ENCODE measurements at regions not wholly inside any gene's neighbourhood (a gene's known extent, or its start where the extent isn't known, plus 50 kb on each side); places are given as distances from the start of the nearest gene placed in this dataset.

- TF ChIP-seq TEAD4 (IDR thresholded peaks at IDR 0.05; ENCODE audit: borderline replicate concordance, insufficient read depth) (no peak), TCF12 (IDR thresholded peaks at IDR 0.05) (no peak), MAX (IDR thresholded peaks at IDR 0.05; ENCODE audit: low read depth) (no peak), USF2 (IDR thresholded peaks at IDR 0.05; ENCODE audit: borderline replicate concordance, low read depth, low read length) (no peak), SMC3 (IDR thresholded peaks at IDR 0.05; ENCODE audit: low read depth, low read length) (no peak)
Measured at GRCh38 chr11:92512204-92512569, 287.6 kb downstream of the FAT3 start (continued).

- TF ChIP-seq CTCF (IDR thresholded peaks at IDR 0.05) (no peak), FOXM1 (IDR thresholded peaks at IDR 0.05; ENCODE audit: low read depth) (no peak), FOXJ3 (CRISPR knock-in tag; IDR thresholded peaks at IDR 0.05) (no peak), EZH2phosphoT487 (IDR thresholded peaks at IDR 0.05; ENCODE audit: borderline replicate concordance, low read depth) (no peak), RXRA (IDR thresholded peaks at IDR 0.05; ENCODE audit: borderline replicate concordance, low read depth) (no peak), REST (IDR thresholded peaks at IDR 0.05; ENCODE audit: low read depth, low read length) (no peak), USF2 (IDR thresholded peaks at IDR 0.05; ENCODE audit: borderline replicate concordance, low read depth, low read length) (no peak), EP300 (IDR thresholded peaks at IDR 0.05; ENCODE audit: borderline replicate concordance in 1 of 2, low read depth in 1 of 2, low read length in 1 of 2) (no peak), NRF1 (IDR thresholded peaks at IDR 0.05; ENCODE audit: low read depth, low read length) (no peak), MAX (IDR thresholded peaks at IDR 0.05; ENCODE audit: low read depth) (no peak), JUND (IDR thresholded peaks at IDR 0.05) (no peak), SMC3 (IDR thresholded peaks at IDR 0.05; ENCODE audit: low read depth, low read length) (no peak), RFX5 (IDR thresholded peaks at IDR 0.05; ENCODE audit: low read length) (no peak)
- Histone ChIP-seq H3K4me2 (no peak overlapping the region), H3K9ac (no peak overlapping the region), H3K4me1 (ENCODE audit: control insufficient read depth in 1 of 2, insufficient read depth in 2 of 2, low read depth in 1 of 2, low read length in 1 of 2) (no peaks in the 10 kb centered on the region), H4K20me1 (ENCODE audit: insufficient read depth) (no peaks in the 10 kb centered on the region), H3K9me2 (no peaks in the 10 kb centered on the region), H3K9me3 (no peaks in the 10 kb centered on the region), H3F3A (replicated peaks; ENCODE audit: insufficient read depth) (no peaks in the 10 kb centered on the region), H3K79me2 (ENCODE audit: insufficient read depth) (no peaks in the 10 kb centered on the region), H3K4me3 (ENCODE audit: low read depth in 2 of 2, low read length in 1 of 2) (no peak overlapping the region), H3K36me3 (replicated peaks in 1 of 2; ENCODE audit: control insufficient read depth in 1 of 2, insufficient read depth in 2 of 2, low read length in 1 of 2) (no peaks in the 10 kb centered on the region), H3K27me3 (ENCODE audit: insufficient read depth) (no peaks in the 10 kb centered on the region), H3K27ac (ENCODE audit: low read depth in 2 of 2, low read length in 1 of 2) (no peak overlapping the region), H2AFZ (ENCODE audit: low read depth) (no peak overlapping the region)
- ChIA-PET POLR2A (no interaction called here), CTCF (no interaction called here)
- WGBS (ENCODE audit: low lambda C conversion rate), result 49% methylated on average over 3 of the region's 3 CpGs
- DNase-seq, result no peak
Measured at GRCh38 chr11:92523611-92524010, 299.0 kb downstream of the FAT3 start.

Data from SK-N-SH (cell line).